Hepatocyte (in vitro differentiated cells): ENCODE measurements at regions not wholly inside any gene's neighbourhood (a gene's known extent, or its start where the extent isn't known, plus 50 kb on each side); places are given as distances from the start of the nearest gene placed in this dataset.

Source experiments
- DNase-seq: peaks from one replicate; pipeline ENCODE4 v3.0.0-alpha.2; 2016; ENCODE audit warnings: low spot score
- H2AFZ ChIP-seq: fragments of 200-600 bp; sonication (generic); 2 replicates; pipeline ENCODE4 v1.6.0; 2016; ENCODE audit warnings: antibody characterized with exemption, mild to moderate bottlenecking
- H3K27ac ChIP-seq: fragments of 200-600 bp; sonication (generic); 2 replicates; pipeline ENCODE4 v1.5.1; 2016; ENCODE audit warnings: mild to moderate bottlenecking
- H3K27me3 ChIP-seq: fragments of 200-600 bp; sonication (generic); 2 replicates; pipeline ENCODE4 v1.6.1; 2016
- H3K36me3 ChIP-seq: fragments of 200-600 bp; sonication (generic); replicated peaks from 2 replicates; pipeline ENCODE4 v1.5.1; 2016; ENCODE audit warnings: low read depth; ENCODE audit not compliant: insufficient read depth
- H3K4me1 ChIP-seq: fragments of 200-600 bp; sonication (generic); 2 replicates; pipeline ENCODE4 v1.5.1; 2016; ENCODE audit warnings: mild to moderate bottlenecking, moderate library complexity; ENCODE audit not compliant: insufficient read depth
- H3K4me2 ChIP-seq: fragments of 200-600 bp; sonication (generic); 2 replicates; pipeline ENCODE4 v1.6.0; 2016
- H3K4me3 ChIP-seq: fragments of 200-600 bp; sonication (generic); 2 replicates; pipeline ENCODE4 v1.5.1; 2016; ENCODE audit warnings: mild to moderate bottlenecking
- H3K79me2 ChIP-seq: fragments of 200-600 bp; sonication (generic); 2 replicates; pipeline ENCODE4 v1.6.0; 2017; ENCODE audit warnings: mild to moderate bottlenecking
- H3K9me2 ChIP-seq: fragments of 200-600 bp; sonication (generic); replicated peaks from 2 replicates; pipeline ENCODE4 v1.6.0; 2017; ENCODE audit warnings: mild to moderate bottlenecking; ENCODE audit not compliant: insufficient read depth
- H3K9me3 ChIP-seq: fragments of 200-600 bp; sonication (generic); 2 replicates; pipeline ENCODE4 v1.5.1; 2016; ENCODE audit warnings: low read depth, mild to moderate bottlenecking
- H4K20me1 ChIP-seq: fragments of 200-600 bp; sonication (generic); 2 replicates; pipeline ENCODE4 v1.6.0; 2016; ENCODE audit warnings: mild to moderate bottlenecking; ENCODE audit not compliant: insufficient read depth, poor library complexity, severe bottlenecking
- EZH2 ChIP-seq: fragments of 200-600 bp; sonication (generic); IDR thresholded peaks from 2 replicates; pipeline ENCODE4 v1.6.1; 2016; ENCODE audit warnings: antibody characterized with exemption, mild to moderate bottlenecking, borderline replicate concordance
- EZH2phosphoT487 ChIP-seq: fragments of 200-600 bp; sonication (generic); IDR thresholded peaks from one replicate; pipeline ENCODE4 v1.6.1; 2018; ENCODE audit warnings: antibody characterized with exemption, mild to moderate bottlenecking, low read depth, moderate library complexity; ENCODE audit not compliant: unreplicated experiment, severe bottlenecking
- WGBS: methylation state at CpG from one replicate; pipeline ENCODE4 v1.1.6; 2016; ENCODE audit warnings: low lambda C conversion rate; ENCODE audit errors: missing lambda C conversion rate; 5-methylcytosine and 5-hydroxymethylcytosine counted together
- TF ChIP-seq, protein P1 (sequence below): fragments of 200-600 bp; sonication (generic); IDR thresholded peaks from 2 replicates; pipeline ENCODE4 v1.5.1; 2016; ENCODE audit warnings: antibody characterized with exemption, mild to moderate bottlenecking; ENCODE audit not compliant: poor library complexity

DNA sequence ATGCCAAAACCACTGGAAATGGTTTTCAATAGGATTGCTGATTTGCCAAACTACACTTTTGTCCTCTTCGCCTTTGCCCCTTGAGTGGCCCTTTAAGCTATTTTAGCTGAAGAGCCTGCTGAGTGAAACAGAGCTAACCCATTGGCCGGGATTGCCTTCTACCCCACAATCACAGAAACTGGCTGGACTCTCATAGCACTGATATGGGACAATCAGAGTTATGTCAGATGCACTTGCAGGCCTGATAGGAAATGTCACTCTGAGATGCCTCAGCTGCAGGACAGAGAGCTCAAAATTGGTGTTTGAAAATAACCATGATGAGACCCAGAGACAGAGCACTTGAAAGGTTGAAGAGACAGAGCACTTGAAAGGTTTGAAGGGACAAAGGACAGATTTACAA, 354.4 kb downstream of the BRINP2 start:
- 78% methylated on average over 2 of the region's 2 CpGs for WGBS
- H3K4me3 ChIP-seq, result no peak overlapping the region

DNA sequence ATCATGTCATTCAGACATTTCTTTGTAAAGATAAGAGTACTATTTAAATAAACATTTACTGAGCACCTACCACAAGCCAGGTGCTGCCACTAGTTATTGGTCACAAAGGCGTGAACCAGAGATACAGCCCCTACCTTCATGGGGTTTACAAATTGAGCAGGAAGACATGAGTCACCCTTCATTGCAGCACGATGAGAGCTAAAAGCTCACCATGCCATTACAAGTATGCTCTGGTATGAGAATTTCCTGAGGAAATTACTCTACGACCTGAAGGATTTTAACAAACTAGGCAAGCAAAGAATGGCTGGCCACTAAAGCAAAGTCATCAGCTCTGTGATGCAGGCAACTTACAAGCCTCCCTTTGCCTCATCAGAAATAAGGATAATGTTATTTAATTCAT, 346.8 kb downstream of the BRINP2 start:
- Histone ChIP-seq H3K9me3 (no peaks in the 10 kb centered on the region), H3K79me2 (no peaks in the 10 kb centered on the region), H3K4me1 (no peaks in the 10 kb centered on the region), H3K27ac (no peak overlapping the region), H3K36me3 (no peaks in the 10 kb centered on the region), H4K20me1 (no peaks in the 10 kb centered on the region), H2AFZ (no peak overlapping the region), H3K4me3 (no peak overlapping the region), H3K4me2 (no peak overlapping the region), H3K27me3 (no peaks in the 10 kb centered on the region), H3K9me2 (no peaks in the 10 kb centered on the region)
- WGBS, result 43% methylated on average over 3 of the region's 3 CpGs
- DNase-seq, result peak; percentile 7
- TF ChIP-seq EZH2phosphoT487, result no peak
- TF ChIP-seq EZH2, result no peak
- TF ChIP-seq, protein P1, sequence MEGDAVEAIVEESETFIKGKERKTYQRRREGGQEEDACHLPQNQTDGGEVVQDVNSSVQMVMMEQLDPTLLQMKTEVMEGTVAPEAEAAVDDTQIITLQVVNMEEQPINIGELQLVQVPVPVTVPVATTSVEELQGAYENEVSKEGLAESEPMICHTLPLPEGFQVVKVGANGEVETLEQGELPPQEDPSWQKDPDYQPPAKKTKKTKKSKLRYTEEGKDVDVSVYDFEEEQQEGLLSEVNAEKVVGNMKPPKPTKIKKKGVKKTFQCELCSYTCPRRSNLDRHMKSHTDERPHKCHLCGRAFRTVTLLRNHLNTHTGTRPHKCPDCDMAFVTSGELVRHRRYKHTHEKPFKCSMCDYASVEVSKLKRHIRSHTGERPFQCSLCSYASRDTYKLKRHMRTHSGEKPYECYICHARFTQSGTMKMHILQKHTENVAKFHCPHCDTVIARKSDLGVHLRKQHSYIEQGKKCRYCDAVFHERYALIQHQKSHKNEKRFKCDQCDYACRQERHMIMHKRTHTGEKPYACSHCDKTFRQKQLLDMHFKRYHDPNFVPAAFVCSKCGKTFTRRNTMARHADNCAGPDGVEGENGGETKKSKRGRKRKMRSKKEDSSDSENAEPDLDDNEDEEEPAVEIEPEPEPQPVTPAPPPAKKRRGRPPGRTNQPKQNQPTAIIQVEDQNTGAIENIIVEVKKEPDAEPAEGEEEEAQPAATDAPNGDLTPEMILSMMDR, result no peak

More for the DNA sequence above, 354.4 kb downstream of the BRINP2 start:
- H3K36me3 ChIP-seq, result no peaks in the 10 kb centered on the region
- no peaks in the 10 kb centered on the region for H4K20me1 ChIP-seq
- H3K9me2 ChIP-seq, result no peaks in the 10 kb centered on the region
- H3K79me2 ChIP-seq, result no peaks in the 10 kb centered on the region
- H3K27ac ChIP-seq, result no peak overlapping the region
- no peaks in the 10 kb centered on the region for H3K4me1 ChIP-seq
- TF ChIP-seq EZH2phosphoT487, result no peak
- TF ChIP-seq EZH2, result no peak
- TF ChIP-seq, protein P1, result no peak
- H3K9me3 ChIP-seq, result no peaks in the 10 kb centered on the region
- DNase-seq, result no peak
- H2AFZ ChIP-seq, result no peak overlapping the region
- H3K4me2 ChIP-seq, result no peak overlapping the region
- no peaks in the 10 kb centered on the region for H3K27me3 ChIP-seq

DNA sequence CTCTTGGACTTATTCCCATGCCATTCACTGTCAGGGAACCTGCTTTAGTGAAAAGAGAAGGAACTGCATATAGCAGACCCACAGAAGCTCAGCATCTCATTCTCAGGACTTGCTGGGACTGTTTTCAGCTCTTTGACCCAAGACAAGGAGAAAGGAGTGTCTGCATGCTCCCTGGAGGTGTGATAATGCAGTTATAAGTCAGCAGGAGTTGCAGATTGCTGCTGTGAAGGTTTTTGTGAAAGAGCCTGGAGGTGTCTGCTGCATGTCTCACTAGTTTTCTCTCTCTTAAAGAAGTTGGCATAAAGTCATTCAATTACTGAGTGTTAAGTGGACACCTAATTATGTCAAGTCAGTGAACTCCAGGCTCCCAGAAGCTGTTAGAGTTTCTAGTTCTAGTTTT, 343.4 kb downstream of the BRINP2 start:
- no peaks in the 10 kb centered on the region for H3K9me3 ChIP-seq
- no peak overlapping the region for H2AFZ ChIP-seq
- no peak overlapping the region for H3K4me2 ChIP-seq

GRCh38 chr1:177511036-177511435, 340.3 kb downstream of the BRINP2 start:
- Histone ChIP-seq H4K20me1 (no peaks in the 10 kb centered on the region), H3K36me3 (no peaks in the 10 kb centered on the region), H3K27ac (no peak overlapping the region), H3K4me1 (no peaks in the 10 kb centered on the region), H3K9me2 (no peaks in the 10 kb centered on the region), H2AFZ (no peak overlapping the region), H3K4me3 (no peak overlapping the region), H3K27me3 (no peaks in the 10 kb centered on the region), H3K79me2 (no peaks in the 10 kb centered on the region), H3K4me2 (no peak overlapping the region), H3K9me3 (no peaks in the 10 kb centered on the region)
- DNase-seq, result no peak
- 76% methylated on average over 5 of the region's 5 CpGs for WGBS
- TF ChIP-seq EZH2, result no peak
- TF ChIP-seq, protein P1, result no peak
- no peak for TF ChIP-seq EZH2phosphoT487

More for the DNA sequence above, 343.4 kb downstream of the BRINP2 start:
- no peak for TF ChIP-seq EZH2
- no peaks in the 10 kb centered on the region for H4K20me1 ChIP-seq
- no peaks in the 10 kb centered on the region for H3K9me2 ChIP-seq
- no peaks in the 10 kb centered on the region for H3K4me1 ChIP-seq
- no peak overlapping the region for H3K27ac ChIP-seq
- no peak for DNase-seq
- H3K79me2 ChIP-seq, result no peaks in the 10 kb centered on the region
- no peak overlapping the region for H3K4me3 ChIP-seq
- no peaks in the 10 kb centered on the region for H3K36me3 ChIP-seq
- no peaks in the 10 kb centered on the region for H3K27me3 ChIP-seq
